ENCODE measurements at regions not wholly inside any gene's neighbourhood (a gene's known extent, or its start where the extent isn't known, plus 50 kb on each side); places are given as distances from the start of the nearest gene placed in this dataset.

GRCh38 chr6:43968110-43968965 is 158.9 kb downstream of the MRPL14 start:
- no peak for DNase-seq (ENCODE audit: low read depth)

GRCh38 chr6:43967719-43968091 is 159.5 kb downstream of the MRPL14 start:
- DNase-seq (ENCODE audit: low read depth): no peak

GRCh38 chr6:43966853-43967718 is 160.2 kb downstream of the MRPL14 start:
- no peak for DNase-seq (ENCODE audit: low read depth)

GRCh38 chr6:43966374-43966658 is 160.9 kb downstream of the MRPL14 start:
- no peak for DNase-seq (ENCODE audit: low read depth)

- no peak for DNase-seq (ENCODE audit: low read depth)
Observed at GRCh38 chr6:43965628-43966373, 161.5 kb downstream of the MRPL14 start.

GRCh38 chr6:43964659-43965570 is 162.3 kb downstream of the MRPL14 start:
- DNase-seq (ENCODE audit: low read depth): no peak

GRCh38 chr6:43963877-43964658 is 163.2 kb downstream of the MRPL14 start:
- DNase-seq (ENCODE audit: low read depth): no peak

GRCh38 chr6:43963203-43963602 is 164.0 kb downstream of the MRPL14 start:
- peak; percentile 51 for DNase-seq (ENCODE audit: low read depth)

GRCh38 chr6:43962458-43962857 is 164.8 kb downstream of the MRPL14 start:
- peak; percentile 67 for DNase-seq (ENCODE audit: low read depth)

- no peak for DNase-seq (ENCODE audit: low read depth)
Observed at GRCh38 chr6:43957273-43957672, 170.0 kb downstream of the MRPL14 start.

GRCh38 chr6:43956478-43956877 is 170.8 kb downstream of the MRPL14 start:
- DNase-seq (ENCODE audit: low read depth): no peak

GRCh38 chr6:43954311-43955131 is 172.7 kb downstream of the MRPL14 start:
- no peak for DNase-seq (ENCODE audit: low read depth)

- DNase-seq (ENCODE audit: low read depth): no peak
Observed at GRCh38 chr6:43953794-43954310, 173.4 kb downstream of the MRPL14 start.

GRCh38 chr6:43953256-43953655 is 174.0 kb downstream of the MRPL14 start:
- no peak for DNase-seq (ENCODE audit: low read depth)

- DNase-seq (ENCODE audit: low read depth): no peak
Observed at GRCh38 chr6:43952746-43953145, 174.5 kb downstream of the MRPL14 start.

- peak; percentile 74 for DNase-seq (ENCODE audit: low read depth)
Observed at GRCh38 chr6:43951756-43952675, 175.2 kb downstream of the MRPL14 start.

GRCh38 chr6:43951063-43951755 is 176.0 kb downstream of the MRPL14 start:
- peak; percentile 58 for DNase-seq (ENCODE audit: low read depth)

- DNase-seq (ENCODE audit: low read depth): no peak
Observed at GRCh38 chr6:43950731-43951062, 176.6 kb downstream of the MRPL14 start.

All from M059J (cell line).